ENCODE measurements at regions not wholly inside any gene's neighbourhood (a gene's known extent, or its start where the extent isn't known, plus 50 kb on each side); places are given as distances from the start of the nearest gene placed in this dataset.

GRCh38 chr19:31501427-31502195 lies 152.4 kb upstream of the TSHZ3 start:
- TF ChIP-seq POLR2AphosphoS5 (IDR thresholded peaks at IDR 0.05; ENCODE audit: low read depth, low read length) (no peak), POLR2A (IDR thresholded peaks at IDR 0.05; ENCODE audit: low read depth, low read length) (no peak)

Data from GM12892 (cell line).